ENCODE measurements at regions not wholly inside any gene's neighbourhood (a gene's known extent, or its start where the extent isn't known, plus 50 kb on each side); places are given as distances from the start of the nearest gene placed in this dataset.

- no peak for DNase-seq
Observed at GRCh38 chr2:41967476-41968181, 80.2 kb upstream of the PKDCC start.

GRCh38 chr2:41968182-41968578 lies 79.6 kb upstream of the PKDCC start:
- no peak for DNase-seq

GRCh38 chr2:41970988-41971660 lies 76.7 kb upstream of the PKDCC start:
- DNase-seq, result no peak

- DNase-seq, result no peak
Observed at GRCh38 chr2:41972179-41972578, 75.6 kb upstream of the PKDCC start.

- DNase-seq, result no peak
Observed at GRCh38 chr2:41972819-41973218, 75.0 kb upstream of the PKDCC start.

- no peak for DNase-seq
Observed at GRCh38 chr2:41973871-41974270, 74.0 kb upstream of the PKDCC start.

GRCh38 chr2:41981417-41981816 lies 66.4 kb upstream of the PKDCC start:
- DNase-seq, result no peak

- DNase-seq, result no peak
Observed at GRCh38 chr2:41985573-41986095, 62.2 kb upstream of the PKDCC start.

GRCh38 chr2:41989501-41990180 lies 58.2 kb upstream of the PKDCC start:
- peak in 1 of 3 experiments; percentile 17 for DNase-seq

- DNase-seq, result no peak
Observed at GRCh38 chr2:41990245-41990644, 57.6 kb upstream of the PKDCC start.

GRCh38 chr2:41990688-41991087 lies 57.1 kb upstream of the PKDCC start:
- no peak for DNase-seq

- no peak for DNase-seq
Observed at GRCh38 chr2:41992056-41992642, 55.7 kb upstream of the PKDCC start.

GRCh38 chr2:41992671-41993434 lies 55.0 kb upstream of the PKDCC start:
- DNase-seq, result peak in 2 of 3 experiments; percentile 58 to 83

GRCh38 chr2:41993435-41993925 lies 54.3 kb upstream of the PKDCC start:
- peak in 1 of 3 experiments; percentile 58 for DNase-seq

- no peak for DNase-seq
Observed at GRCh38 chr2:41994233-41994637, 53.6 kb upstream of the PKDCC start.

GRCh38 chr2:41994661-41995060 lies 53.2 kb upstream of the PKDCC start:
- DNase-seq, result no peak

GRCh38 chr2:41997561-41997960 lies 50.3 kb upstream of the PKDCC start:
- DNase-seq, result no peak

All from NCI-H1417 (cell line).